GM12891 (cell line): ENCODE measurements at regions not wholly inside any gene's neighbourhood (a gene's known extent, or its start where the extent isn't known, plus 50 kb on each side); places are given as distances from the start of the nearest gene placed in this dataset.

Experiments used
- PAX5 ChIP-seq: IDR thresholded peaks from 2 replicates; pipeline ENCODE4 v1.6.1; 2011; ENCODE audit warnings: low read length, moderate library complexity, mild to moderate bottlenecking; ENCODE audit not compliant: insufficient read depth, severe bottlenecking
- POLR2A ChIP-seq: IDR thresholded peaks from 2 replicates; pipeline ENCODE4 v1.6.1; 2011; ENCODE audit warnings: low read depth, low read length, control low read depth
- POLR2AphosphoS5 ChIP-seq: IDR thresholded peaks from 2 replicates; pipeline ENCODE4 v1.6.1; 2011; ENCODE audit warnings: low read depth, low read length, control low read depth
- POU2F2 ChIP-seq: IDR thresholded peaks from 2 replicates; pipeline ENCODE4 v1.6.1; 2011; ENCODE audit warnings: low read depth, mild to moderate bottlenecking, control low read depth, low read length, moderate library complexity
- SPI1 ChIP-seq: IDR thresholded peaks from 2 replicates; pipeline ENCODE4 v1.6.1; 2011; ENCODE audit warnings: low read depth, low read length, control low read depth
- TAF1 ChIP-seq: IDR thresholded peaks from 2 replicates; pipeline ENCODE4 v1.6.1; 2011; ENCODE audit warnings: low read depth, low read length, control low read depth

DNA sequence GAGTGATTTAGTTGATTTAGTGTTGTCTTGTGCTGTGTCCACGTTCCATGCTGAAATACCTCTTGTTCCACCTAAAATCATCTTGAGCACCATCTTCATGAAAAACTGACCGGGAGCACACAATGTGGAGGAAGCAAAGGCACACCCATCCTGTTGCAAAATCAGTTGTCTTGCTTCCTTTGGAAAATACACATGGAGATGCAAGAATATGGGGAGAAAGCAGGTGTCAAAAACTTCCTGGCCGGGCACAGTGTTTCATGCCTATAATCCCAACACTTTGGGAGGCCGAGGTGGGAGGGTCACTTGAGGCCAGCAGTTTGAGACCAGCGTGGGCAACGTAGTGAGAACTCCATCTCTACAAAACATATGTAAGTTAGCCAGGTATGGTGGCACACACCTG lies 151.1 kb downstream of the C11orf91 start:
- TF ChIP-seq POLR2A (no peak), SPI1 (no peak), POLR2AphosphoS5 (no peak), TAF1 (no peak), PAX5 (no peak), POU2F2 (no peak)
